K562 (cell line): ENCODE measurements at regions not wholly inside any gene's neighbourhood (a gene's known extent, or its start where the extent isn't known, plus 50 kb on each side); places are given as distances from the start of the nearest gene placed in this dataset.

Experiments
- ATAC-seq: fragments of 200-7000 bp; cut with Tn5 transposase; 3 replicates; pipeline ENCODE4 v1.9.1; 2020; ENCODE audit warnings: moderate library complexity
- BruUV-seq: library from RNA; stranded (reverse); fragments of 400-500 nt; replicated peaks from 2 replicates; lab custom pipeline; 2021; lab: Mats Ljungman, UMichigan
- CTCF ChIA-PET: fragments of 300-600 bp; formaldehyde crosslinking; extraction: SDS; loops from one replicate; lab custom pipeline; 2021; ENCODE audit warnings: low intra/inter-chr PET ratio; lab: Yijun Ruan, JAX
- POLR2A ChIA-PET: fragments of 300-600, 350-650 bp; sonication (Branson Sonifier 250); formaldehyde crosslinking; extraction: SDS; loops from one replicate; lab custom pipeline; 2021; ENCODE audit warnings: antibody characterized with exemption, inconsistent platforms; lab: Yijun Ruan, JAX
- DNase-seq, 4 experiments: peaks; one replicate each; pipeline versions ENCODE4 v3.0.0 to v3.0.0-alpha.2; 2011 to 2018; ENCODE audit warnings: low spot score in 3 of 4, mixed read lengths in 3 of 4; ENCODE audit errors: extremely low read depth in 1 of 4
- FAIRE-seq: peaks from 2 replicates; lab custom pipeline; 2011; peaks lifted over from hg19 to GRCh38; lab: Jason Lieb, UNC
- H2AFZ ChIP-seq: 2 replicates; pipeline ENCODE4 v1.6.0; 2011; ENCODE audit warnings: low read depth, low read length, control low read depth, inconsistent platforms
- H3K27ac ChIP-seq: fragments of 200-600 bp; 3 replicates; pipeline ENCODE4 v1.8.0; 2011; ENCODE audit warnings: low read depth, mild to moderate bottlenecking, control low read depth, inconsistent platforms, low read length, moderate library complexity, mixed read lengths; ENCODE audit errors: extremely low read depth
- H3K27me3 ChIP-seq, 2 experiments: fragments of 300-600 bp in 1 of 2; 2 replicates in 1 of 2; 3 replicates in 1 of 2; pipeline versions ENCODE4 v1.6.0 to v1.8.0; 2011; ENCODE audit warnings: inconsistent platforms in 2 of 2, low read length in 2 of 2, mild to moderate bottlenecking in 1 of 2, mixed read lengths in 1 of 2, moderate library complexity in 1 of 2; ENCODE audit not compliant: control insufficient read depth in 2 of 2, insufficient read depth in 2 of 2
- H3K36me3 ChIP-seq: fragments of 300-600 bp; 3 replicates; pipeline ENCODE4 v1.8.0; 2011; ENCODE audit warnings: mild to moderate bottlenecking, low read length, inconsistent platforms; ENCODE audit not compliant: control insufficient read depth, insufficient read depth
- H3K4me1 ChIP-seq, 2 experiments: fragments of 200-600 bp in 1 of 2; replicated peaks in 1 of 2; 2 replicates in 1 of 2; 3 replicates in 1 of 2; pipeline versions ENCODE4 v1.5.1 to v1.8.0; 2011; ENCODE audit warnings: inconsistent platforms in 2 of 2, low read length in 2 of 2, mild to moderate bottlenecking in 1 of 2, mixed read lengths in 1 of 2, moderate library complexity in 1 of 2; ENCODE audit not compliant: control insufficient read depth in 2 of 2, insufficient read depth in 2 of 2
- H3K4me2 ChIP-seq: 2 replicates; pipeline ENCODE4 v1.6.1; 2011; ENCODE audit warnings: low read length, control low read depth, inconsistent platforms, mixed read lengths; ENCODE audit not compliant: insufficient read depth
- H3K4me3 ChIP-seq: fragments of 200-600 bp; sonication (generic), shearing (Covaris generic); 2 replicates; pipeline ENCODE4 v1.5.1; 2016; ENCODE audit warnings: control low read depth, inconsistent platforms
- H3K79me2 ChIP-seq: fragments of 200-600 bp; 3 replicates; pipeline ENCODE4 v1.8.0; 2011; ENCODE audit warnings: low read length, inconsistent platforms; ENCODE audit not compliant: control insufficient read depth, insufficient read depth
- H3K9ac ChIP-seq, 2 experiments: 2 replicates each; pipeline versions ENCODE4 v1.6.0 to v1.6.1; 2011; ENCODE audit warnings: low read depth in 2 of 2, low read length in 2 of 2, control low read depth in 1 of 2, inconsistent platforms in 1 of 2, mild to moderate bottlenecking in 1 of 2, mixed read lengths in 1 of 2; ENCODE audit not compliant: insufficient read depth in 1 of 2
- H3K9me1 ChIP-seq: one replicate; pipeline ENCODE4 v1.6.0; 2011; ENCODE audit warnings: inconsistent platforms, mild to moderate bottlenecking, low read length, moderate library complexity; ENCODE audit not compliant: control insufficient read depth, insufficient read depth
- H3K9me3 ChIP-seq: replicated peaks from 2 replicates; pipeline ENCODE4 v1.5.1; 2011; ENCODE audit warnings: low read depth, low read length, inconsistent platforms; ENCODE audit not compliant: control insufficient read depth, insufficient read depth
- H4K20me1 ChIP-seq: replicated peaks from 2 replicates; pipeline ENCODE4 v1.6.1; 2011; ENCODE audit warnings: low read length, inconsistent platforms, mixed read lengths; ENCODE audit not compliant: control insufficient read depth, insufficient read depth
- E2F8 ChIP-seq: fragments of 450-650 bp; IDR thresholded peaks from 2 replicates; pipeline ENCODE4 v1.7.1; 2018; ENCODE audit warnings: mild to moderate bottlenecking, low read depth; ENCODE audit not compliant: partially characterized antibody
- KAT2B ChIP-seq: IDR thresholded peaks from one replicate; pipeline ENCODE4 v1.6.1; 2012; ENCODE audit warnings: low read depth, mild to moderate bottlenecking, control low read depth, inconsistent platforms, low read length, moderate library complexity
- KLF16 ChIP-seq: IDR thresholded peaks from 2 replicates; pipeline ENCODE4 v1.6.1; 2016; ENCODE audit warnings: antibody characterized with exemption
- NCOR1 ChIP-seq: fragments of 450-650 bp; IDR thresholded peaks from 2 replicates; pipeline ENCODE4 v1.6.1; 2016; ENCODE audit warnings: mild to moderate bottlenecking, moderate library complexity
- POLR3G ChIP-seq: IDR thresholded peaks from 2 replicates; pipeline ENCODE4 v1.6.1; 2011; ENCODE audit not compliant: insufficient read length, insufficient replicate concordance; ENCODE audit errors: extremely low read depth
- REST ChIP-seq, 2 experiments: fragments of 450-650 bp; formaldehyde crosslinking in 1 of 2; IDR thresholded peaks; 2 replicates each; pipeline versions ENCODE4 v1.4.0 to v1.6.1; 2014 to 2020; ENCODE audit warnings: mild to moderate bottlenecking in 2 of 2, borderline replicate concordance in 1 of 2, low read depth in 1 of 2
- SMAD3 ChIP-seq: fragments of 450-650 bp; formaldehyde crosslinking; conservative IDR thresholded peaks from 2 replicates; pipeline ENCODE4 v1.4.0; 2020; ENCODE audit warnings: mild to moderate bottlenecking
- TRIM24 ChIP-seq, 2 experiments: fragments of 450-650 bp; IDR thresholded peaks; 2 replicates each; pipeline ENCODE4 v1.6.1; 2016
- ZNF584 ChIP-seq: fragments of 200-800 bp; sonication (Bioruptor generic); IDR thresholded peaks from 2 replicates; pipeline ENCODE4 v1.6.1; 2016; ENCODE audit warnings: low read depth, mild to moderate bottlenecking, missing genetic modification characterization, missing compliant biosample characterization
- ZNF655 ChIP-seq: fragments of 250-450 bp; sonication (Bioruptor Pico); IDR thresholded peaks from 2 replicates; pipeline ENCODE4 v1.5.0; 2021
- WGBS: fragments of 100-300 bp; shearing (Covaris generic); methylation state at CpG from one replicate; pipeline ENCODE4 v1.1.6; 2016; ENCODE audit warnings: low coverage, mixed read lengths; ENCODE audit not compliant: insufficient coverage; ENCODE audit errors: missing lambda C conversion rate; 5-methylcytosine and 5-hydroxymethylcytosine counted together
- in situ Hi-C: fragments of 300-500 bp; cut with MboI; formaldehyde crosslinking; loops from 4 replicates; pipeline ENCODE4 v1.15.0; 2018; ENCODE audit warnings: inconsistent platforms, mixed read lengths
- intact Hi-C: fragments of 100-400 bp; cut with micrococcal nuclease; formaldehyde crosslinking; loops from 2 replicates; pipeline ENCODE4 v1.14.2; 2022

- Histone ChIP-seq H3K9me3 (no peaks in the 10 kb centered on the region), H2AFZ (no peak overlapping the region), H3K27ac (no peak overlapping the region), H3K79me2 (no peaks in the 10 kb centered on the region), H4K20me1 (no peaks in the 10 kb centered on the region), H3K9me1 (no peaks in the 10 kb centered on the region), H3K4me1 (no peaks in the 10 kb centered on the region), H3K4me3 (no peak overlapping the region), H3K4me2 (no peak overlapping the region), H3K36me3 (no peaks in the 10 kb centered on the region), H3K9ac (no peak overlapping the region), H3K27me3 (peaks cover 0 to 10% of the 10 kb centered on the region in 2 experiments; a peak in 2 of 5 replicates)
- ChIA-PET CTCF (no interaction called here), POLR2A (no interaction called here)
- FAIRE-seq, result no peak
- in situ Hi-C loops, result no loop called here
- DNase-seq, result no peak
- WGBS, result 3% methylated on average over 4 of the region's 4 CpGs
- intact Hi-C loops, result no loop called here
- BruUV-seq, result no TSS peak
- no peak for ATAC-seq
- peak; percentile 65; the same call in 1 of the 2 replicates for TF ChIP-seq KLF16
- TF ChIP-seq SMAD3 (CRISPR knock-in tag), result no peak
- no peak for TF ChIP-seq POLR3G
- no peak for TF ChIP-seq KAT2B
- no peak for TF ChIP-seq ZNF655 (CRISPR knock-in tag)
- no peak for TF ChIP-seq NCOR1
- peak; percentile 66 for TF ChIP-seq REST (IDR thresholded peaks at IDR 0.05; ENCODE audit: borderline replicate concordance)
- TF ChIP-seq REST (CRISPR knock-in tag; IDR thresholded peaks at IDR 0.05; ENCODE audit: low read depth), result no peak
- TF ChIP-seq E2F8, result no peak
- peak; percentile 60 to 62; a peak in 3 of 4 replicates for TF ChIP-seq TRIM24 (IDR thresholded peaks at IDR 0.05)
- no peak for TF ChIP-seq ZNF584 (CRISPR knock-in tag)
Observed at GRCh38 chr1:209235166-209235565, 348.3 kb upstream of the CAMK1G start.
